Esophagus muscularis mucosa (tissue), 3 donors: ENCODE measurements at regions not wholly inside any gene's neighbourhood (a gene's known extent, or its start where the extent isn't known, plus 50 kb on each side); places are given as distances from the start of the nearest gene placed in this dataset.

Experiments used
- EP300 ChIP-seq: sonication (generic); formaldehyde crosslinking; IDR thresholded peaks from one replicate; pipeline ENCODE4 v1.6.1; 2017; ENCODE audit warnings: antibody characterized with exemption
- POLR2AphosphoS5 ChIP-seq, 2 donors: sonication (generic); formaldehyde crosslinking; IDR thresholded peaks; one replicate each; pipeline ENCODE4 v1.6.1; 2017; ENCODE audit warnings: antibody characterized with exemption in 2 of 2

DNA sequence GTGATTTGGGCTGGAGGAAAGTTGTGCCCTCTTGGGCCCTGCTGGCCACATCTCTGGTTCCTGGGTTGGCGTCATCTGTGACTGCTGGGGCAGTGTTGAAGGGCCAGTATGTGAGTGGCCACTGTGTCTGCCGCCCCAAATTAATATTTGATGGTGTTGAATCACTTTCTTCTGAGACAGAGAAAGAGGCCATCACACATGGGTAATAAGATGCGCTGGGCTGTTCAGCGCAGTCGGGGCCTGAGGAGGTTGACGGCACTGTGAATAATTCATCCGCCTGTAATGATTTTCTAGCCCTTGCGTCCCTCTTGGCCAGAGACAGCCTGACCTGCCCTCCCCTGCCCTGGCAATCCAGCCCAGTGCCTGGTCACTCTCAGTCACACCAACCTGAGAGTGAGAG is 56.2 kb upstream of the BEGAIN start:
- TF ChIP-seq EP300, result no peak
- TF ChIP-seq POLR2AphosphoS5 (IDR thresholded peaks at IDR 0.05), result no peak
